Activated B cell treated with CpG ODN at 0.5 μM for 24 hours (primary cell): ENCODE measurements at regions not wholly inside any gene's neighbourhood (a gene's known extent, or its start where the extent isn't known, plus 50 kb on each side); places are given as distances from the start of the nearest gene placed in this dataset.
"Not testable (repeated sequence)": the region's sequence is repeated elsewhere in the genome, so short reads cannot be mapped to it uniquely, and the experiment has no call there.

ENCODE experiments used
- ATAC-seq: fragments of 200-7000 bp; cut with Tn5 transposase; one replicate; pipeline ENCODE4 v1.10.0; 2021; ENCODE audit warnings: low read depth, mild to moderate bottlenecking, moderate library complexity
- CTCF ChIA-PET: fragments of 350-600 bp; sonication (Branson Sonifier 250); formaldehyde crosslinking; loops from one replicate; lab custom pipeline; 2021; ENCODE audit warnings: antibody characterized with exemption; lab: Charles Lee
- POLR2A ChIA-PET: fragments of 350-600 bp; sonication (Branson Sonifier 250); formaldehyde crosslinking; loops from one replicate; lab custom pipeline; 2021; ENCODE audit warnings: antibody characterized with exemption; lab: Charles Lee
- DNase-seq: peaks from one replicate; pipeline ENCODE4 v3.0.0; 2022
- H3K27ac Mint-ChIP-seq: one replicate; pipeline ENCODE4 v1.8.0; 2020; ENCODE audit warnings: mixed read lengths
- H3K27me3 Mint-ChIP-seq: one replicate; pipeline ENCODE4 v1.8.0; 2021; ENCODE audit warnings: mixed read lengths
- H3K36me3 Mint-ChIP-seq: one replicate; pipeline ENCODE4 v1.8.0; 2021; ENCODE audit warnings: low read depth, mixed read lengths
- H3K4me1 Mint-ChIP-seq: one replicate; pipeline ENCODE4 v1.8.0; 2021; ENCODE audit warnings: mixed read lengths
- H3K4me3 Mint-ChIP-seq: one replicate; pipeline ENCODE4 v1.8.0; 2020; ENCODE audit warnings: mild to moderate bottlenecking, mixed read lengths
- H3K9me3 Mint-ChIP-seq: one replicate; pipeline ENCODE4 v1.8.0; 2020; ENCODE audit warnings: mixed read lengths
- intact Hi-C: fragments of 100-400 bp; cut with micrococcal nuclease; formaldehyde crosslinking; loops from one replicate; pipeline ENCODE4 v1.15.1; 2024
- TF ChIP-seq, protein P1 (sequence below): fragments of 200-600 bp; IDR thresholded peaks from one replicate; pipeline ENCODE4 v1.8.0; 2022; ENCODE audit warnings: antibody characterized with exemption, mild to moderate bottlenecking

DNA sequence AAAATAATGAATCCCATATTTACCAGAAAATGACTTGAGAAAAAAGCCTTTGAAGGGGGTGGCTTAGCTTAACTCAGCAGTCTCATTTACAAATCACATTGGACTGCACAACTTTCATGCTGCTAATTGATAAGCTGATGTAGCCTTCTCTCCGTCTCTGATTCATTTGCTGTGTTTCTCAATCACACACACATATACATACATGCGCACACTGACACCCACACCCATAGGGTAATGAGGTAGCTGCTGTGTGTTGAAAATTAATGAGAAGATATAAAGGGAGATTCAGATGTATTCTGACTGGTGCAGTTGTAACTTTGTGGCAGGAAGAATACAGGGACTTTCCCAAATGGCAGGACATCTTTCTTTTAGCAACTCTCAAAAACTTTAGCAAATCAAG, 141.9 kb upstream of the GCFC2 start:
- ChIA-PET POLR2A (no interaction called here), CTCF (no interaction called here)
- TF ChIP-seq, protein P1, sequence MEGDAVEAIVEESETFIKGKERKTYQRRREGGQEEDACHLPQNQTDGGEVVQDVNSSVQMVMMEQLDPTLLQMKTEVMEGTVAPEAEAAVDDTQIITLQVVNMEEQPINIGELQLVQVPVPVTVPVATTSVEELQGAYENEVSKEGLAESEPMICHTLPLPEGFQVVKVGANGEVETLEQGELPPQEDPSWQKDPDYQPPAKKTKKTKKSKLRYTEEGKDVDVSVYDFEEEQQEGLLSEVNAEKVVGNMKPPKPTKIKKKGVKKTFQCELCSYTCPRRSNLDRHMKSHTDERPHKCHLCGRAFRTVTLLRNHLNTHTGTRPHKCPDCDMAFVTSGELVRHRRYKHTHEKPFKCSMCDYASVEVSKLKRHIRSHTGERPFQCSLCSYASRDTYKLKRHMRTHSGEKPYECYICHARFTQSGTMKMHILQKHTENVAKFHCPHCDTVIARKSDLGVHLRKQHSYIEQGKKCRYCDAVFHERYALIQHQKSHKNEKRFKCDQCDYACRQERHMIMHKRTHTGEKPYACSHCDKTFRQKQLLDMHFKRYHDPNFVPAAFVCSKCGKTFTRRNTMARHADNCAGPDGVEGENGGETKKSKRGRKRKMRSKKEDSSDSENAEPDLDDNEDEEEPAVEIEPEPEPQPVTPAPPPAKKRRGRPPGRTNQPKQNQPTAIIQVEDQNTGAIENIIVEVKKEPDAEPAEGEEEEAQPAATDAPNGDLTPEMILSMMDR, result no peak
- Mint-ChIP-seq H3K4me3 (no peak overlapping the region), H3K27ac (no peak overlapping the region), H3K36me3 (no peaks in the 10 kb centered on the region), H3K9me3 (peaks cover 18% of the 10 kb centered on the region), H3K27me3 (no peaks in the 10 kb centered on the region), H3K4me1 (no peaks in the 10 kb centered on the region)
- intact Hi-C loops, result no loop called here
- ATAC-seq (no peak), DNase-seq (no peak)

DNA sequence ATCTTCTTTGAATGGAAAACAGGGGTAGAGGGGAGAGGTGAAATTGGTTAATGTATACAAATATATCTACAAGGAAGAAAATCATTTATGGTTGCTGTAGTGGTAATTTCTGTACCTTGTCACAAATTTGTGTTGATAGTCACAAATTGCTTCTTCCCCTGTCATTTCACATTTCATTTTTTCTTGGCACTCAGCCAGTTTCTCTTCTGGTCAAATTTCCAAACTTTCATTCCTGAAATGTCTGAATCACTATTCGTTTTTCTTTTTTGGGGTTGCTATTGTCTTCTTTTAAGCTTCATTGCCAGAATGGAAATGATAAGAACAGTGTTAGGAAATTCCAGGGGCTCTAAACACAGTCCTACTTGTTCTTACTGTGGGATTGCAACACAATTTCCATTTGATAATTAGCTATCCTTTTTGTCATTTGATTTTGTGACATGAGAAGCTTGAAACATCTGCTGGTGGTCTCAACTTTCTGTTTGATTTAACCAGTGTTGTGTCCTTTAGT, 136.0 kb upstream of the GCFC2 start:
- intact Hi-C loops, result no loop called here
- POLR2A ChIA-PET, result no interaction called here
- CTCF ChIA-PET, result no interaction called here
- Mint-ChIP-seq H3K4me1 (no peaks in the 10 kb centered on the region), H3K27ac (no peak overlapping the region), H3K27me3 (no peaks in the 10 kb centered on the region), H3K36me3 (no peaks in the 10 kb centered on the region), H3K9me3 (no peaks in the 10 kb centered on the region), H3K4me3 (no peak overlapping the region)
- ATAC-seq (no peak), DNase-seq (no peak)
- TF ChIP-seq, protein P1, result no peak

DNA sequence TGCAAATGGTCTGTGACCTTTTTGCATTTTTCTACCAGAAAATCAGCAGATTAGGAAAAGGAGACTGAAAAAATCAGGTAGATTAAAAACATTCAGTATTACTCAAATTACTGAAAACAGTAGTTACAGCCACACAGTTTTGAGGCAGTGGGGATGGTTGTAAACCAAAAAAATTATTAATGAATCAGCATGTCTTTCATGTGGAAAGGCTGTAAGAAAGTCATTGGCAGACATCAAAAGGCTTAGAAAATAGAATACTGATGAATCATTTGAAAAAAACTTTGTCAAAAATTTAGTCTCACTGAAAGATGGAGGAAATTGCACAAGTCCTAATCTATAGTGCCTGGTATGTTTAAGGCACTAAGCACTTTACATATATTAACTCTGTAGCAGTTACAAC, 133.9 kb upstream of the GCFC2 start:
- no peak overlapping the region for H3K4me3 Mint-ChIP-seq
- H3K36me3 Mint-ChIP-seq, result no peaks in the 10 kb centered on the region
- no peaks in the 10 kb centered on the region for H3K27me3 Mint-ChIP-seq
- intact Hi-C loops, result no loop called here
- POLR2A ChIA-PET, result no interaction called here
- no peaks in the 10 kb centered on the region for H3K4me1 Mint-ChIP-seq
- TF ChIP-seq, protein P1, result no peak
- no peak overlapping the region for H3K27ac Mint-ChIP-seq
- DNase-seq, result no peak
- H3K9me3 Mint-ChIP-seq, result no peaks in the 10 kb centered on the region
- ATAC-seq, result no peak
- CTCF ChIA-PET, result no interaction called here

DNA sequence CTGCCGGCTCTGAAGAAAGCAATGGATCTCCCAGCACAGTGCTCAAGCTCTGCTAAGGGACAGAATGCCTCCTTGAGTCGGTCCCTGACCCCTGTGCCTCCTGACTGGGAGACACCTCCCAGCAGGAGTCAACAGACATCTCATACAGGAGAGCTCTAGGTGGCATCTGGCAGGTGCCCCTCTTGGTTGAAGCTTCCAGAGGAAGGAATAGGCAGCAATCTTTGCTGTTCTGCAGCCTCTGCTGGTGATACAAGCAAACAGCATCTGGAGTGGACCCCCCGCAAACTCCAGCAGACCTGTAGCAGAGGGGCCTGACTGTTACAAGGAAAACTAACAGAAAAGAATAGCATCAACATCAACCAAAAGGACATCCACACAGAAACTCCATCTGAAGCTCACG, 123.9 kb upstream of the GCFC2 start:
- H3K4me3 Mint-ChIP-seq, POLR2A ChIA-PET, H3K4me1 Mint-ChIP-seq, H3K27ac Mint-ChIP-seq, ATAC-seq, intact Hi-C loops, H3K9me3 Mint-ChIP-seq, DNase-seq, H3K27me3 Mint-ChIP-seq, H3K36me3 Mint-ChIP-seq, CTCF ChIA-PET: not testable (repeated sequence)

DNA sequence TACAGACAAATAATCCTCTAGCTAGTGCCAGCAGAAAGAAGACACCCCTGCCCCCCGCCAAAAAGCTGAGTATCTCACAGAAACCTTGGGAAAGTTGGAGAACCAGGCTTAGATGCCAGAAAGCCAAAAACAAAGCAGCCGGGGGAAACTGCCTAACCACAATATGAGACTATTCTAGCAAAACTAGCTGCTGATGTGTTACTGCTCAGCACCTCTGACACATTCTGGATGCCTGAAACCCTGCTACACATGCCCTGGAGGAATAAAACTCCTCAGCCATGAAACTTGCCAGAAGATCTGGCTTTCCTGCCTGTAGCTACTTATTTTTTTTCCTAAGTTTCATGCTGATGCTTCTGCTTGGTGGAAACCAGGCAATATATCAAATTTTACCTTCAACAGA, 122.7 kb upstream of the GCFC2 start:
- Mint-ChIP-seq H3K27me3 (no peaks in the 10 kb centered on the region), H3K4me1 (no peaks in the 10 kb centered on the region), H3K27ac (no peak overlapping the region), H3K36me3 (no peaks in the 10 kb centered on the region), H3K4me3 (no peak overlapping the region), H3K9me3 (peaks cover 2% of the 10 kb centered on the region)
- intact Hi-C loops, result no loop called here
- ATAC-seq (no peak), DNase-seq (no peak)
- ChIA-PET POLR2A (no interaction called here), CTCF (no interaction called here)
- TF ChIP-seq, protein P1, result no peak

DNA sequence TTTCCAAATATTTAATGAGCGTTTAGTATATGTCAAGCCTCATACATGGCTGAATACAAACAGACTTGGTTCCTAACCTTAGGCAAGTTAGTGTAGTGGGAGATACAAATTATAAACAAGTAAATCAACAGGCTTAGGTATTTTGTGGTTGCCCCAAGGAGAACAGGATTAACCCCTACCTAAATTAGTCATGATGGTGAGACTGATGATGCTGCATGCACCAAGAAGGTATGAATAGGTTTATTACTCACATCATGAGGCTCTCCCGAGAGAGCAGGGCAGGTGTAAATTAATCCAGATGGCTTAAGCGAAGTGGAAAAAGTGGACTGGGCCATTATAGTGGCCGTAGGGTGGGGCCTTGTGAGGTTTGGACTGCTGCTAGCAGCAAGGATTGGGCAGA, 118.1 kb upstream of the GCFC2 start:
- DNase-seq, result no peak
- Mint-ChIP-seq H3K4me3 (no peak overlapping the region), H3K4me1 (no peaks in the 10 kb centered on the region), H3K27ac (no peak overlapping the region), H3K9me3 (peaks cover 19% of the 10 kb centered on the region), H3K27me3 (no peaks in the 10 kb centered on the region), H3K36me3 (no peaks in the 10 kb centered on the region)
- CTCF ChIA-PET, result no interaction called here
- TF ChIP-seq, protein P1, result no peak
- POLR2A ChIA-PET, result no interaction called here
- no peak for ATAC-seq
- intact Hi-C loops, result no loop called here

DNA sequence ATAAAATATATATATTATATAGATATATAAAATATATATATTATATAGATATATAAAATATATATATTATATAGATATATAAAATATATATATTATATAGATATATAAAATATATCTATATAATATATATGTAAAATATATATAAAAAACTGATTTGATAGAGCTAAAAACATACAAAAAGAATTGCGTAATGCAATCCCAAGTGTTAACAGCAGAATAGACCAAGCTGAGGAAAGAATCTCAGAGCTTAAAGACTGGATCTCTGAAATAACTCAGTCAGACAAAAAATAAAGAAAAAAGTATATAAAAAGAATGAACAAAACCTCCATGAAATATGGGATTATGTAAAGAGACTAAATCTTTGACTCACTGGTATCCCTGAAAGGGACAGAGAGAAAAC, 112.8 kb upstream of the GCFC2 start:
- ATAC-seq, H3K27me3 Mint-ChIP-seq, H3K27ac Mint-ChIP-seq, DNase-seq, H3K36me3 Mint-ChIP-seq, H3K4me1 Mint-ChIP-seq, POLR2A ChIA-PET, CTCF ChIA-PET, intact Hi-C loops, H3K4me3 Mint-ChIP-seq: not testable (repeated sequence)
- peaks cover 19% of the 10 kb centered on the region for H3K9me3 Mint-ChIP-seq
